ENCODE measurements at regions not wholly inside any gene's neighbourhood (a gene's known extent, or its start where the extent isn't known, plus 50 kb on each side); places are given as distances from the start of the nearest gene placed in this dataset.

- no peak overlapping the region for H3K9ac ChIP-seq (ENCODE audit: low read length)
- no peak overlapping the region for H3K4me2 ChIP-seq (ENCODE audit: low read length)
- H3K9me3 ChIP-seq (ENCODE audit: low read length) = no peaks in the 10 kb centered on the region
- no peak overlapping the region for H2AFZ ChIP-seq (ENCODE audit: low read depth, low read length)
- H3F3A ChIP-seq (ENCODE audit: insufficient read depth, low read length, poor library complexity, severe bottlenecking) = no peaks in the 10 kb centered on the region
- no peaks in the 10 kb centered on the region for H3K79me2 ChIP-seq (replicated peaks; ENCODE audit: insufficient read depth, low read length)
- H3K27ac ChIP-seq (ENCODE audit: low read length) = no peak overlapping the region
- no peak overlapping the region for H3K4me3 ChIP-seq (ENCODE audit: low read length)
- no peaks in the 10 kb centered on the region for H3K9me2 ChIP-seq (ENCODE audit: insufficient read depth, low read length)
- H4K20me1 ChIP-seq (ENCODE audit: insufficient read depth) = no peaks in the 10 kb centered on the region
- TF ChIP-seq EP300 (conservative IDR thresholded peaks at IDR 0.05; ENCODE audit: poor library complexity, severe bottlenecking) (no peak), POLR2AphosphoS5 (IDR thresholded peaks at IDR 0.05) (no peak), RAD21 (conservative IDR thresholded peaks at IDR 0.05) (no peak), REST (IDR thresholded peaks at IDR 0.05; ENCODE audit: borderline replicate concordance) (no peak), CTCF (IDR thresholded peaks at IDR 0.05; ENCODE audit: poor library complexity, severe bottlenecking) (no peak), MXI1 (conservative IDR thresholded peaks at IDR 0.05; ENCODE audit: poor library complexity, severe bottlenecking) (no peak), TAF1 (IDR thresholded peaks at IDR 0.05; ENCODE audit: low read depth) (no peak), SMC3 (conservative IDR thresholded peaks at IDR 0.05; ENCODE audit: poor library complexity) (no peak), EZH2 (IDR thresholded peaks at IDR 0.05; ENCODE audit: borderline replicate concordance, insufficient read depth, low read length, poor library complexity, severe bottlenecking) (no peak)
- no peaks in the 10 kb centered on the region for H3K36me3 ChIP-seq (ENCODE audit: insufficient read depth, low read length)
- no peaks in the 10 kb centered on the region for H3K27me3 ChIP-seq (ENCODE audit: insufficient read depth, low read depth, low read length)
Measured at GRCh38 chr13:83825676-83826075, 56.6 kb downstream of the SLITRK1 start.

DNA sequence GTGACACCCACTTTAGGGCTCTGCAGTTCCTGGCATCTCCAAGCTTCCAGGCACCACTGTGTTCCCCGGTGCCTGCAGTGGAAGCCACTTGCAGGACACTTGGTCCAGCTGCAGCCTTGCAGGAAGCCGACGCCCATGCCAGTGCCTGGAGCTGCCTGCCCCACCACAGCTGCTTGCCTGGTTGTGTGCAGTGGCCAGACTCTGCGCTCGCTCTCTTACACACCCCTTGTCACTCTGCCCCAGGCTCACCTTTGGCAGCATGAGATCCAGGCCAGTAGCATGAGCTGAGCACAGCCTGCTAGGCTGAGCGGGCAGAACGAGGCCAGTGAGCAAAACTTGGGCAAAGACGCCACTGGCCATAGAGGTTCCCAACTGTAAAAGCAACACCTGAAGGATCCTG, 57.7 kb downstream of the SLITRK1 start:
- Histone ChIP-seq H3K27me3 (ENCODE audit: insufficient read depth, low read depth, low read length) (no peaks in the 10 kb centered on the region), H3K36me3 (ENCODE audit: insufficient read depth, low read length) (no peaks in the 10 kb centered on the region), H3K9me3 (ENCODE audit: low read length) (no peaks in the 10 kb centered on the region), H3K9ac (ENCODE audit: low read length) (no peak overlapping the region), H3K9me2 (ENCODE audit: insufficient read depth, low read length) (no peaks in the 10 kb centered on the region), H3K79me2 (replicated peaks; ENCODE audit: insufficient read depth, low read length) (no peaks in the 10 kb centered on the region), H4K20me1 (ENCODE audit: insufficient read depth) (no peaks in the 10 kb centered on the region), H2AFZ (ENCODE audit: low read depth, low read length) (no peak overlapping the region), H3K27ac (ENCODE audit: low read length) (no peak overlapping the region), H3K4me3 (ENCODE audit: low read length) (no peak overlapping the region), H3K4me2 (ENCODE audit: low read length) (no peak overlapping the region), H3F3A (ENCODE audit: insufficient read depth, low read length, poor library complexity, severe bottlenecking) (no peaks in the 10 kb centered on the region)
- TF ChIP-seq EZH2 (IDR thresholded peaks at IDR 0.05; ENCODE audit: borderline replicate concordance, insufficient read depth, low read length, poor library complexity, severe bottlenecking) = no peak
- TF ChIP-seq SMC3 (conservative IDR thresholded peaks at IDR 0.05; ENCODE audit: poor library complexity) = no peak
- no peak for TF ChIP-seq POLR2AphosphoS5 (IDR thresholded peaks at IDR 0.05)

DNA sequence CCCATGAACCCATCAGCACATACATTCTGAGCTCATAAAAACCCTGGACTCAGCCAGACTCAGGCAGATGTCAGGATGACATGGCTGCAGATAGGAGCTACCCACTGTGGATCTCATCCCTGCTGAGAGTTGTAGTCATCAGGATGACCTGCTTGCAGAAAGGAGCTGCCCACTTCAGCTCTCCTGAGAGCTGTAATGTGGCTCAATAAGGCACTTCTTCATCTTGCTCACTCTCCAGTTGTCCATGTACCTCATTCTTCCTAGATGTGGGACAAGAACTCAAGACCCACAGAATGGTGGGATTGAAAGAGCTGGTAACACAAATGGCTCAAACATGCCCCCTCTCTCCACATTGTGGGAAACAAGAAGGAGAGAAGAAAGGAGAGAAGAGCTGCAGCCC, 58.2 kb downstream of the SLITRK1 start:
- no peaks in the 10 kb centered on the region for H3K79me2 ChIP-seq (replicated peaks; ENCODE audit: insufficient read depth, low read length)
- no peaks in the 10 kb centered on the region for H3K36me3 ChIP-seq (ENCODE audit: insufficient read depth, low read length)
- H3K9me2 ChIP-seq (ENCODE audit: insufficient read depth, low read length) = no peaks in the 10 kb centered on the region
- H3K27ac ChIP-seq (ENCODE audit: low read length) = no peak overlapping the region
- no peak for TF ChIP-seq POLR2AphosphoS5 (IDR thresholded peaks at IDR 0.05)
- TF ChIP-seq EZH2 (IDR thresholded peaks at IDR 0.05; ENCODE audit: borderline replicate concordance, insufficient read depth, low read length, poor library complexity, severe bottlenecking) = no peak
- no peak for TF ChIP-seq EP300 (conservative IDR thresholded peaks at IDR 0.05; ENCODE audit: poor library complexity, severe bottlenecking)
- TF ChIP-seq REST (IDR thresholded peaks at IDR 0.05; ENCODE audit: borderline replicate concordance) = no peak
- TF ChIP-seq TAF1 (IDR thresholded peaks at IDR 0.05; ENCODE audit: low read depth) = no peak
- no peak for TF ChIP-seq CTCF (IDR thresholded peaks at IDR 0.05; ENCODE audit: poor library complexity, severe bottlenecking)
- no peak for TF ChIP-seq SMC3 (conservative IDR thresholded peaks at IDR 0.05; ENCODE audit: poor library complexity)
- no peak for TF ChIP-seq RAD21 (conservative IDR thresholded peaks at IDR 0.05)
- TF ChIP-seq MXI1 (conservative IDR thresholded peaks at IDR 0.05; ENCODE audit: poor library complexity, severe bottlenecking) = no peak
- H3K27me3 ChIP-seq (ENCODE audit: insufficient read depth, low read depth, low read length) = no peaks in the 10 kb centered on the region
- H4K20me1 ChIP-seq (ENCODE audit: insufficient read depth) = no peaks in the 10 kb centered on the region
- H3F3A ChIP-seq (ENCODE audit: insufficient read depth, low read length, poor library complexity, severe bottlenecking) = no peaks in the 10 kb centered on the region
- H3K4me2 ChIP-seq (ENCODE audit: low read length) = no peak overlapping the region
- H3K4me3 ChIP-seq (ENCODE audit: low read length) = no peak overlapping the region
- no peak overlapping the region for H3K9ac ChIP-seq (ENCODE audit: low read length)
- H2AFZ ChIP-seq (ENCODE audit: low read depth, low read length) = no peak overlapping the region
- H3K9me3 ChIP-seq (ENCODE audit: low read length) = no peaks in the 10 kb centered on the region
